ENCODE measurements at regions not wholly inside any gene's neighbourhood (a gene's known extent, or its start where the extent isn't known, plus 50 kb on each side); places are given as distances from the start of the nearest gene placed in this dataset.

GRCh38 chrX:130999360-130999759 lies 58.8 kb upstream of the ARHGAP36 start:
- Histone ChIP-seq H3K9me3 (ENCODE audit: low read length) (no peaks in the 10 kb centered on the region), H2AFZ (ENCODE audit: low read length) (no peak overlapping the region), H3K27ac (ENCODE audit: low read length) (no peak overlapping the region), H4K20me1 (ENCODE audit: insufficient read depth, low read depth, low read length) (no peaks in the 10 kb centered on the region), H3K36me3 (ENCODE audit: insufficient read depth, low read length) (no peaks in the 10 kb centered on the region), H3K79me2 (ENCODE audit: low read length) (no peaks in the 10 kb centered on the region), H3K4me3 (ENCODE audit: low read length) (no peak overlapping the region), H3K4me2 (ENCODE audit: low read depth, low read length, poor library complexity, severe bottlenecking) (no peak overlapping the region), H3K4me1 (ENCODE audit: low read length) (no peaks in the 10 kb centered on the region), H3K27me3 (ENCODE audit: low read length) (no peaks in the 10 kb centered on the region), H3K9ac (ENCODE audit: low read length) (no peak overlapping the region), H3K9me2 (replicated peaks; ENCODE audit: insufficient read depth, low read length) (no peaks in the 10 kb centered on the region)
- no peak for DNase-seq
